Neural progenitor cell (in vitro differentiated cells): ENCODE measurements at regions not wholly inside any gene's neighbourhood (a gene's known extent, or its start where the extent isn't known, plus 50 kb on each side); places are given as distances from the start of the nearest gene placed in this dataset.

Experiments
- DNase-seq: peaks from one replicate; pipeline ENCODE4 v3.0.0-alpha.2; 2016; ENCODE audit warnings: low spot score
- H2AFZ ChIP-seq: fragments of 200-600 bp; sonication (generic); replicated peaks from 2 replicates; pipeline ENCODE4 v1.6.1; 2016; ENCODE audit warnings: antibody characterized with exemption
- H3F3A ChIP-seq: fragments of 200-600 bp; sonication (generic); 2 replicates; pipeline ENCODE4 v1.6.1; 2016; ENCODE audit warnings: antibody characterized with exemption, low read depth
- H3K27ac ChIP-seq: fragments of 200-600 bp; sonication (generic); 2 replicates; pipeline ENCODE4 v1.5.1; 2016; ENCODE audit warnings: mild to moderate bottlenecking
- H3K27me3 ChIP-seq: fragments of 200-600 bp; sonication (generic); 2 replicates; pipeline ENCODE4 v1.6.1; 2016; ENCODE audit warnings: mild to moderate bottlenecking, moderate library complexity
- H3K36me3 ChIP-seq: fragments of 200-600 bp; sonication (generic); 2 replicates; pipeline ENCODE4 v1.5.1; 2016
- H3K4me1 ChIP-seq: fragments of 200-600 bp; sonication (generic); 2 replicates; pipeline ENCODE4 v1.6.1; 2016; ENCODE audit warnings: mixed run types
- H3K4me2 ChIP-seq: fragments of 200-600 bp; sonication (generic); 2 replicates; pipeline ENCODE4 v1.6.1; 2016
- H3K4me3 ChIP-seq: fragments of 200-600 bp; sonication (generic); 2 replicates; pipeline ENCODE4 v1.5.1; 2016
- H3K79me2 ChIP-seq: fragments of 200-600 bp; sonication (generic); 2 replicates; pipeline ENCODE4 v1.6.1; 2016; ENCODE audit warnings: low read depth
- H3K9ac ChIP-seq: fragments of 200-600 bp; sonication (generic); 2 replicates; pipeline ENCODE4 v1.6.1; 2016
- H3K9me3 ChIP-seq: fragments of 200-600 bp; sonication (generic); 2 replicates; pipeline ENCODE4 v1.5.1; 2016; ENCODE audit warnings: low read depth
- H4K20me1 ChIP-seq: fragments of 200-600 bp; sonication (generic); 2 replicates; pipeline ENCODE4 v1.6.1; 2016; ENCODE audit warnings: low read depth
- H3K27ac Mint-ChIP-seq: 3 replicates; pipeline ENCODE4 v1.8.0; 2021; ENCODE audit warnings: mixed read lengths
- H3K27me3 Mint-ChIP-seq: 2 replicates; pipeline ENCODE4 v1.8.0; 2022; ENCODE audit warnings: low read depth, mild to moderate bottlenecking, inconsistent platforms, moderate library complexity, mixed read lengths; ENCODE audit not compliant: insufficient read depth
- H3K36me3 Mint-ChIP-seq: 3 replicates; pipeline ENCODE4 v1.8.0; 2021; ENCODE audit warnings: mixed read lengths
- H3K4me1 Mint-ChIP-seq: 3 replicates; pipeline ENCODE4 v1.8.0; 2021; ENCODE audit warnings: mixed read lengths
- H3K4me3 Mint-ChIP-seq: 3 replicates; pipeline ENCODE4 v1.8.0; 2021; ENCODE audit warnings: mild to moderate bottlenecking, moderate library complexity, mixed read lengths
- H3K9me3 Mint-ChIP-seq: 3 replicates; pipeline ENCODE4 v1.8.0; 2020; ENCODE audit warnings: mixed read lengths
- CTCF ChIP-seq: fragments of 200-600 bp; sonication (generic); IDR thresholded peaks from 2 replicates; pipeline ENCODE4 v1.5.1; 2017; ENCODE audit warnings: antibody characterized with exemption, mild to moderate bottlenecking
- EZH2 ChIP-seq: fragments of 200-600 bp; sonication (generic); IDR thresholded peaks from 2 replicates; pipeline ENCODE4 v1.6.1; 2017; ENCODE audit warnings: antibody characterized with exemption, mild to moderate bottlenecking, moderate library complexity
- EZH2phosphoT487 ChIP-seq: fragments of 200-600 bp; sonication (generic); IDR thresholded peaks from 2 replicates; pipeline ENCODE4 v1.6.1; 2017; ENCODE audit warnings: antibody characterized with exemption

- Histone ChIP-seq H3F3A (no peaks in the 10 kb centered on the region), H3K4me3 (no peak overlapping the region), H3K9me3 (no peaks in the 10 kb centered on the region), H3K9ac (no peak overlapping the region), H3K27ac (no peak overlapping the region), H3K27me3 (no peaks in the 10 kb centered on the region), H3K79me2 (no peaks in the 10 kb centered on the region), H3K36me3 (no peaks in the 10 kb centered on the region), H4K20me1 (no peaks in the 10 kb centered on the region), H2AFZ (no peak overlapping the region), H3K4me1 (peaks cover 7% of the 10 kb centered on the region), H3K4me2 (no peak overlapping the region)
- Mint-ChIP-seq H3K4me3 (peak overlapping the region; percentile 15), H3K27me3 (peaks cover 11% of the 10 kb centered on the region), H3K9me3 (no peaks in the 10 kb centered on the region), H3K4me1 (peaks cover 20% of the 10 kb centered on the region), H3K27ac (no peak overlapping the region), H3K36me3 (no peaks in the 10 kb centered on the region)
- DNase-seq = no peak
- TF ChIP-seq EZH2phosphoT487 (no peak), EZH2 (no peak)
Observed at GRCh38 chr1:10935724-10936123, 76.7 kb upstream of the TARDBP start.

DNA sequence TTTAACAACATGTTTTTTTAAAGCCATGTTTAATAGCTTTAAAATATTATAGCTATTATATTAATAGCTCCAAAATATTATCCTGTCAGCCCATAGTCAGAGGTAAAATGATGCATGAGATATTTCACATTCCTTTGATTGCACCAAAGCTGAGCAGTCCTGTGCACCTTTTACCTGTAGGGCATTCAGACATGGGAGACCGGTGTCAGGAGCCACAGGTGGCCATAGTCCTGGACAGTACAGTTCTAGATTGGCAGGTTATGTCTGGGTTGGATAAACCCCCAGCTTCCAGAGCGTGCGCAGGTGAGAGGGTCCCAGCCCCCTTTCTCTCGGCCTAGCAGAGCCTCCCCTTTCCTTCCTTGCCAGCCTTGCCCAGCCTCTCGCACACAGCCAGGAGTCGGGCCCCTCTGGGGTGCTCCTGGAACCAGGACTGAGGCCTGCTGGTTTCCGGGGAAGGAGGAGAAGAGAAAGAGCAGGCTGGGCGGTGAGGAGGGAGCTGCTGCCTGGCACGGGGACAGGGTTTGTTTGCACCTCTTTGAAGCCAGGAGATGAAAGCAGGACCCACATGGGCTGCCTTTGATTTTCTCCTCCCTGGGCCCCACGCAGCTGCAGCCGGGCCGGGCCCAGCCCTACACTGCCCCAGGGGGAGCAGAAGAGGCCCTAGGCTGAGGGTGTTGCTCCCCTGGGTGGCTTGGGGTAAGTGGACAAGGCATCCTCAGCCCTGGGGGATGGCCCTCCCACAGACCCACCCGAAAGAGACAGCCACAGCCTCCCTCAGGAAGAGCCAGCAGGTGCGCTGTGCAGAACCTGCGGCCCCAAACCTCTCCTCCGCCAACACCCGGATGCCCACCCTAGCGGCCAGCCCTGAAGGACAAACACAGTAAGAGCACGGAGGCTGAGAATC lies 75.2 kb upstream of the TARDBP start:
- H3K27me3 ChIP-seq = no peaks in the 10 kb centered on the region
- peak overlapping the region; percentile 37 for H3K27ac Mint-ChIP-seq
- TF ChIP-seq CTCF (no peak), EZH2 (no peak), EZH2phosphoT487 (no peak)
- no peaks in the 10 kb centered on the region for H3K9me3 ChIP-seq
- no peak overlapping the region for H3K4me3 Mint-ChIP-seq
- H3K4me3 ChIP-seq = no peak overlapping the region
- H3K9ac ChIP-seq = no peak overlapping the region
- no peak overlapping the region for H3K27ac ChIP-seq
- DNase-seq = no peak
- H3K4me1 ChIP-seq = peaks cover 12% of the 10 kb centered on the region
- H3K9me3 Mint-ChIP-seq = no peaks in the 10 kb centered on the region
- H3K36me3 Mint-ChIP-seq = no peaks in the 10 kb centered on the region
- no peak overlapping the region for H3K4me2 ChIP-seq
- H2AFZ ChIP-seq = peak overlapping the region; percentile 18
- no peaks in the 10 kb centered on the region for H3F3A ChIP-seq
- no peaks in the 10 kb centered on the region for H4K20me1 ChIP-seq
- no peaks in the 10 kb centered on the region for H3K79me2 ChIP-seq
- no peaks in the 10 kb centered on the region for H3K36me3 ChIP-seq
- peaks cover 30% of the 10 kb centered on the region for H3K4me1 Mint-ChIP-seq
- H3K27me3 Mint-ChIP-seq = peaks cover 13% of the 10 kb centered on the region

GRCh38 chr1:10938741-10939417 lies 73.6 kb upstream of the TARDBP start:
- no peak overlapping the region for H3K27ac Mint-ChIP-seq
- Histone ChIP-seq H2AFZ (no peak overlapping the region), H3K27ac (no peak overlapping the region), H3K27me3 (no peaks in the 10 kb centered on the region), H3K9me3 (no peaks in the 10 kb centered on the region), H3K4me1 (peaks cover 14% of the 10 kb centered on the region), H3K4me3 (no peak overlapping the region), H3F3A (peaks cover 3% of the 10 kb centered on the region), H3K9ac (no peak overlapping the region), H3K36me3 (no peaks in the 10 kb centered on the region), H3K4me2 (no peak overlapping the region), H4K20me1 (no peaks in the 10 kb centered on the region), H3K79me2 (no peaks in the 10 kb centered on the region)
- H3K27me3 Mint-ChIP-seq = peaks cover 17% of the 10 kb centered on the region
- H3K9me3 Mint-ChIP-seq = no peaks in the 10 kb centered on the region
- DNase-seq = no peak
- peaks cover 36% of the 10 kb centered on the region for H3K4me1 Mint-ChIP-seq
- no peaks in the 10 kb centered on the region for H3K36me3 Mint-ChIP-seq
- H3K4me3 Mint-ChIP-seq = no peak overlapping the region
- no peak for TF ChIP-seq EZH2phosphoT487
- no peak for TF ChIP-seq EZH2
- TF ChIP-seq CTCF = no peak
